ENCODE measurements at regions not wholly inside any gene's neighbourhood (a gene's known extent, or its start where the extent isn't known, plus 50 kb on each side); places are given as distances from the start of the nearest gene placed in this dataset.

DNA sequence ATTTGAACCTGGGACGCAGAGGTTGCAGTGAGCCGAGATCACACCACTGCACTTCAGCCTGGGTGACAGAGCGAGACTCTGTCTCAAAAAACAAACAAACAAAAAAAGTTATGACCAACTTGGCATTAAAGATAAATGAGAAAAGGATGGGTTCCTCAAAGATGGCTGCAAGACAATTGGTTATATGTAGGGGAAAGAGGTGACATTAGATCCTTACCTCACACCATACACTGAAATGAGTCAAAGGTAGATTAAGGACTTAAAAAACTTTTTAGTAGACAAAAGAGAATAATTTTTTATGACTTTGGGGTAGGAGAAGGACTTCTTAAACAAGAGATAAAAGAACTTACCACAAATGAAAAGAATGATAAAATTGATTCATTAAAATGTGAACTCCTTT, 74.5 kb downstream of the SYF2 start:
- ATAC-seq (no peak), DNase-seq (ENCODE audit: low read depth in 1 of 2, low spot score in 1 of 2) (no peak), FAIRE-seq (no peak)
- TF ChIP-seq ZNF302 (CRISPR knock-in tag; IDR thresholded peaks at IDR 0.05) (no peak), FOSB (CRISPR knock-in tag; IDR thresholded peaks at IDR 0.05) (no peak), SMC3 (IDR thresholded peaks at IDR 0.05) (no peak), POLR2A (IDR thresholded peaks at IDR 0.05; ENCODE audit: low read length) (no peak), CHD4 (IDR thresholded peaks at IDR 0.05; ENCODE audit: borderline replicate concordance) (no peak)
- ChIA-PET CTCF (no interaction called here), POLR2A (no interaction called here)
- Histone ChIP-seq H3K4me3 (no peak overlapping the region), H3K9me3 (peaks cover 3% of the 10 kb centered on the region; the same call in 1 of the 3 replicates), H3K27ac (no peak overlapping the region), H3K4me1 (no peaks in the 10 kb centered on the region), H3K4me2 (no peak overlapping the region)
- WGBS (ENCODE audit: missing lambda C conversion rate): 76% methylated on average over 3 of the region's 3 CpGs

DNA sequence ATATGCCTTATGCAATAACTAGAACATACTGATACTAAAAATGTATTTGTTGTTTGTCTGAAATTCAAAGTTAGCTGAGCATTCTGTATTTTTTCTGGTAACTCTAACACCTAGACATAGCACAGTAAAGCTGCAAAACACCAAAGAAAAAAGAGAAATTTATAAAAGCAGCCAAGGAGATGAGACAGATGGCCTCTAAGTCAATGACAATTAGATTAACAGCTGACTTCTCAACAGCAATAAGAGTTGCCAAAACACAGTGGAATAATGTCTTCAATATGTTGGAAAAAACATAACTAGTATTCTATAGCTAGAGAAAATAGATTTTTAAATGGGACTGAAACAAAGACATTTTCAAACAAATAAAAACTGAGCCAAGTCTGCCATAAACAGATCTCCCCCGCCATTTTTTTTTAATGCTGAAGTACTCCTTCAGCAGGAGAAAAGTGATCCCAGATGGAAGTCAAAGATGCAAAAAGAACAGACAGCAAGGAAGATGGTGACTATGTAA, 81.3 kb downstream of the SYF2 start:
- WGBS (ENCODE audit: missing lambda C conversion rate): 25% methylated on average over 1 of the region's 1 CpG
- Histone ChIP-seq H3K9me3 (peaks cover 3% of the 10 kb centered on the region; the same call in 1 of the 3 replicates), H3K4me2 (no peak overlapping the region), H3K4me1 (no peaks in the 10 kb centered on the region), H3K27ac (no peak overlapping the region), H3K4me3 (no peak overlapping the region)
- ATAC-seq (no peak), FAIRE-seq (no peak), DNase-seq (ENCODE audit: low read depth in 1 of 2, low spot score in 1 of 2) (no peak)
- TF ChIP-seq ZC3H11A (IDR thresholded peaks at IDR 0.05) (no peak), USF2 (IDR thresholded peaks at IDR 0.05) (no peak), MAZ (IDR thresholded peaks at IDR 0.05; ENCODE audit: borderline replicate concordance, low read depth, low read length) (no peak), ZFP36 (IDR thresholded peaks at IDR 0.05; ENCODE audit: borderline replicate concordance, partially characterized antibody) (no peak), POLR2AphosphoS2 (conservative IDR thresholded peaks at IDR 0.05; ENCODE audit: low read length) (no peak), TFCP2L1 (CRISPR knock-in tag; IDR thresholded peaks at IDR 0.05) (no peak), HOXB13 (CRISPR knock-in tag; IDR thresholded peaks at IDR 0.05; ENCODE audit: low read depth) (no peak), PHF8 (IDR thresholded peaks at IDR 0.05; ENCODE audit: borderline replicate concordance, low read depth) (no peak), KDM5A (IDR thresholded peaks at IDR 0.05) (no peak), GATA3 (IDR thresholded peaks at IDR 0.05; ENCODE audit: borderline replicate concordance) (no peak), RAD21 (conservative IDR thresholded peaks at IDR 0.05 in 1 of 2, IDR thresholded peaks at IDR 0.05 in 1 of 2) (no peak), RNF2 (IDR thresholded peaks at IDR 0.05; ENCODE audit: borderline replicate concordance, low read depth) (no peak), HDAC2 (IDR thresholded peaks at IDR 0.05) (no peak), HOXB5 (CRISPR knock-in tag; IDR thresholded peaks at IDR 0.05) (no peak), CHD4 (IDR thresholded peaks at IDR 0.05; ENCODE audit: borderline replicate concordance) (no peak)
- TF ChIP-seq, protein P1, sequence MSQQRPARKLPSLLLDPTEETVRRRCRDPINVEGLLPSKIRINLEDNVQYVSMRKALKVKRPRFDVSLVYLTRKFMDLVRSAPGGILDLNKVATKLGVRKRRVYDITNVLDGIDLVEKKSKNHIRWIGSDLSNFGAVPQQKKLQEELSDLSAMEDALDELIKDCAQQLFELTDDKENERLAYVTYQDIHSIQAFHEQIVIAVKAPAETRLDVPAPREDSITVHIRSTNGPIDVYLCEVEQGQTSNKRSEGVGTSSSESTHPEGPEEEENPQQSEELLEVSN (IDR thresholded peaks at IDR 0.05; ENCODE audit: borderline replicate concordance, low read depth): no peak
- ChIA-PET POLR2A (no interaction called here), CTCF (interaction anchor here (1.0 kb wide), 1 partner anchor 10 kb away, joined by 3 read pairs; no protein-coding TSS in a partner anchor)

GRCh38 chr1:25148673-25149300, 83.5 kb downstream of the SYF2 start:
- WGBS (ENCODE audit: missing lambda C conversion rate): 46% methylated on average over 2 of the region's 2 CpGs
- Histone ChIP-seq H3K27ac (no peak overlapping the region), H3K4me2 (no peak overlapping the region), H3K4me3 (no peak overlapping the region), H3K9me3 (peaks cover 3% of the 10 kb centered on the region; the same call in 1 of the 3 replicates), H3K4me1 (no peaks in the 10 kb centered on the region)
- FAIRE-seq (no peak), DNase-seq (ENCODE audit: low read depth in 1 of 2, low spot score in 1 of 2) (peak in 1 of 2 experiments; percentile 23), ATAC-seq (peak in 1 of 2 experiments; percentile 47; a peak in 2 of 6 replicates)
- ChIA-PET POLR2A (no interaction called here), CTCF (interaction anchor here (0.7 to 1.7 kb wide), 2 partner anchors 31 to 216 kb away, joined by 3 read pairs; no protein-coding TSS in a partner anchor)
- TF ChIP-seq JUN (IDR thresholded peaks at IDR 0.05): no peak
- TF ChIP-seq JUNB (IDR thresholded peaks at IDR 0.05): no peak
- no peak for TF ChIP-seq SMC3 (IDR thresholded peaks at IDR 0.05)
- TF ChIP-seq RAD21 (conservative IDR thresholded peaks at IDR 0.05 in 1 of 2, IDR thresholded peaks at IDR 0.05 in 1 of 2): peak in 1 of 2 experiments; percentile 19; a peak in 2 of 5 replicates
- TF ChIP-seq, protein P2, sequence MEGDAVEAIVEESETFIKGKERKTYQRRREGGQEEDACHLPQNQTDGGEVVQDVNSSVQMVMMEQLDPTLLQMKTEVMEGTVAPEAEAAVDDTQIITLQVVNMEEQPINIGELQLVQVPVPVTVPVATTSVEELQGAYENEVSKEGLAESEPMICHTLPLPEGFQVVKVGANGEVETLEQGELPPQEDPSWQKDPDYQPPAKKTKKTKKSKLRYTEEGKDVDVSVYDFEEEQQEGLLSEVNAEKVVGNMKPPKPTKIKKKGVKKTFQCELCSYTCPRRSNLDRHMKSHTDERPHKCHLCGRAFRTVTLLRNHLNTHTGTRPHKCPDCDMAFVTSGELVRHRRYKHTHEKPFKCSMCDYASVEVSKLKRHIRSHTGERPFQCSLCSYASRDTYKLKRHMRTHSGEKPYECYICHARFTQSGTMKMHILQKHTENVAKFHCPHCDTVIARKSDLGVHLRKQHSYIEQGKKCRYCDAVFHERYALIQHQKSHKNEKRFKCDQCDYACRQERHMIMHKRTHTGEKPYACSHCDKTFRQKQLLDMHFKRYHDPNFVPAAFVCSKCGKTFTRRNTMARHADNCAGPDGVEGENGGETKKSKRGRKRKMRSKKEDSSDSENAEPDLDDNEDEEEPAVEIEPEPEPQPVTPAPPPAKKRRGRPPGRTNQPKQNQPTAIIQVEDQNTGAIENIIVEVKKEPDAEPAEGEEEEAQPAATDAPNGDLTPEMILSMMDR (IDR thresholded peaks at IDR 0.05): peak; percentile 26
- no peak for TF ChIP-seq KDM1A (IDR thresholded peaks at IDR 0.05; ENCODE audit: low read depth)
- TF ChIP-seq EP300 (IDR thresholded peaks at IDR 0.05): no peak
- TF ChIP-seq EHF (CRISPR knock-in tag; IDR thresholded peaks at IDR 0.05): no peak

Data from A549 (cell line).